Caco-2 (cell line): ENCODE measurements at regions not wholly inside any gene's neighbourhood (a gene's known extent, or its start where the extent isn't known, plus 50 kb on each side); places are given as distances from the start of the nearest gene placed in this dataset.

ENCODE experiments used
- BruUV-seq: library from RNA; stranded (reverse); fragments of 400-500 nt; replicated peaks from 2 replicates; lab custom pipeline; 2021; lab: Mats Ljungman, UMichigan
- CTCF ChIA-PET: fragments of 300-600 bp; sonication (Branson Sonifier 250); formaldehyde crosslinking; loops from one replicate; lab custom pipeline; 2022; ENCODE audit warnings: antibody characterized with exemption; lab: Charles Lee
- POLR2A ChIA-PET: fragments of 300-600 bp; sonication (Branson Sonifier 250); formaldehyde crosslinking; loops from one replicate; lab custom pipeline; 2022; ENCODE audit warnings: antibody characterized with exemption; lab: Charles Lee
- DNase-seq, 2 experiments: peaks; one replicate each; pipeline versions ENCODE4 v3.0.0 to v3.0.0-alpha.2; 2020 to 2022
- H3K27me3 ChIP-seq: replicated peaks from 2 replicates; pipeline ENCODE4 v1.6.0; 2011; ENCODE audit warnings: low read length; ENCODE audit not compliant: control insufficient read depth, insufficient read depth
- H3K36me3 ChIP-seq: 2 replicates; pipeline ENCODE4 v1.5.1; 2011; ENCODE audit warnings: low read length; ENCODE audit not compliant: control insufficient read depth, insufficient read depth
- H3K4me1 ChIP-seq: fragments of 250-450 bp; sonication (Bioruptor Pico); 2 replicates; pipeline ENCODE4 v1.5.1; 2020; ENCODE audit warnings: mild to moderate bottlenecking
- H3K4me3 ChIP-seq: 2 replicates; pipeline ENCODE4 v1.5.1; 2011; ENCODE audit warnings: low read depth, mild to moderate bottlenecking, control low read depth, low read length
- H3K9me3 ChIP-seq: fragments of 250-450 bp; sonication (Bioruptor Pico); 2 replicates; pipeline ENCODE4 v1.5.1; 2020; ENCODE audit warnings: mild to moderate bottlenecking, moderate library complexity
- H3K27ac Mint-ChIP-seq: one replicate; pipeline ENCODE4 v1.8.0; 2022; ENCODE audit warnings: mixed read lengths; ENCODE audit not compliant: unreplicated experiment
- H3K27me3 Mint-ChIP-seq: one replicate; pipeline ENCODE4 v1.8.0; 2022; ENCODE audit warnings: mixed read lengths; ENCODE audit not compliant: insufficient read depth, unreplicated experiment
- H3K36me3 Mint-ChIP-seq: one replicate; pipeline ENCODE4 v1.8.0; 2022; ENCODE audit warnings: mild to moderate bottlenecking, mixed read lengths; ENCODE audit not compliant: insufficient read depth, unreplicated experiment
- H3K4me1 Mint-ChIP-seq: one replicate; pipeline ENCODE4 v1.8.0; 2022; ENCODE audit warnings: low read depth, mixed read lengths; ENCODE audit not compliant: unreplicated experiment
- H3K4me3 Mint-ChIP-seq: one replicate; pipeline ENCODE4 v1.8.0; 2022; ENCODE audit warnings: mild to moderate bottlenecking, moderate library complexity, mixed read lengths; ENCODE audit not compliant: unreplicated experiment
- H3K9me3 Mint-ChIP-seq: one replicate; pipeline ENCODE4 v1.8.0; 2022; ENCODE audit warnings: mixed read lengths; ENCODE audit not compliant: unreplicated experiment
- intact Hi-C: fragments of 100-400 bp; cut with micrococcal nuclease; formaldehyde crosslinking; loops from one replicate; pipeline ENCODE4 v1.10.0; 2022; ENCODE audit not compliant: unreplicated experiment
- TF ChIP-seq, protein P1 (sequence below), 2 experiments: fragments of 200-600 bp in 1 of 2; IDR thresholded peaks; 1 replicate in 1 of 2; 2 replicates in 1 of 2; pipeline versions ENCODE4 v1.5.1 to v1.8.0; 2011 to 2022; ENCODE audit warnings: antibody characterized with exemption in 1 of 2, control low read depth in 1 of 2, inconsistent platforms in 1 of 2, low read depth in 1 of 2, low read length in 1 of 2, mild to moderate bottlenecking in 1 of 2, moderate library complexity in 1 of 2; ENCODE audit not compliant: insufficient read depth in 1 of 2, severe bottlenecking in 1 of 2, unreplicated experiment in 1 of 2

DNA sequence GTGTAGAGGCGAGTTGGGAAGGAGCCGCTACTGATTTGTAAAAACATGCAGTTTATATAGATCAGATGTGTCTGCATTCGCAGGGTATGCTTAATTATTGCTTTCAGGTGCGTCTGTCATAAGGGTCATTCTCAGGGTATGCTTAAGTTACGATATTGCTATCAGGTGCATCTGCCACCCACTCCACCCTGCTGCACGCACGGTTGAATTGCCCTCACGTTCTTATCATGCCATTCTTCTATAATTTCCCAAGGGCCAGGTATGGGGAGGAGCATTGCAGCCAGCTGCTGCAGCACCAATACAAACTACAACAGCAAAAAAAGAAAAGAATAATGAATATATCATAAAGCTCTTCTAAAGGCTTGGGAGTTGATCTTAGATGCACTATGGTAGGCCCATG lies 230.0 kb downstream of the KBTBD8 start:
- intact Hi-C loops, result no loop called here
- Mint-ChIP-seq H3K36me3 (no peaks in the 10 kb centered on the region), H3K4me1 (no peaks in the 10 kb centered on the region), H3K27me3 (peaks cover 2% of the 10 kb centered on the region), H3K9me3 (no peaks in the 10 kb centered on the region), H3K27ac (no peak overlapping the region), H3K4me3 (no peak overlapping the region)
- no peaks in the 10 kb centered on the region for H3K9me3 ChIP-seq
- TF ChIP-seq, protein P1, sequence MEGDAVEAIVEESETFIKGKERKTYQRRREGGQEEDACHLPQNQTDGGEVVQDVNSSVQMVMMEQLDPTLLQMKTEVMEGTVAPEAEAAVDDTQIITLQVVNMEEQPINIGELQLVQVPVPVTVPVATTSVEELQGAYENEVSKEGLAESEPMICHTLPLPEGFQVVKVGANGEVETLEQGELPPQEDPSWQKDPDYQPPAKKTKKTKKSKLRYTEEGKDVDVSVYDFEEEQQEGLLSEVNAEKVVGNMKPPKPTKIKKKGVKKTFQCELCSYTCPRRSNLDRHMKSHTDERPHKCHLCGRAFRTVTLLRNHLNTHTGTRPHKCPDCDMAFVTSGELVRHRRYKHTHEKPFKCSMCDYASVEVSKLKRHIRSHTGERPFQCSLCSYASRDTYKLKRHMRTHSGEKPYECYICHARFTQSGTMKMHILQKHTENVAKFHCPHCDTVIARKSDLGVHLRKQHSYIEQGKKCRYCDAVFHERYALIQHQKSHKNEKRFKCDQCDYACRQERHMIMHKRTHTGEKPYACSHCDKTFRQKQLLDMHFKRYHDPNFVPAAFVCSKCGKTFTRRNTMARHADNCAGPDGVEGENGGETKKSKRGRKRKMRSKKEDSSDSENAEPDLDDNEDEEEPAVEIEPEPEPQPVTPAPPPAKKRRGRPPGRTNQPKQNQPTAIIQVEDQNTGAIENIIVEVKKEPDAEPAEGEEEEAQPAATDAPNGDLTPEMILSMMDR (IDR thresholded peaks at IDR 0.05; ENCODE audit: insufficient read depth in 1 of 2, low read depth in 1 of 2, low read length in 1 of 2, severe bottlenecking in 1 of 2, unreplicated experiment in 1 of 2), result no peak
- no peaks in the 10 kb centered on the region for H3K27me3 ChIP-seq
- no peak overlapping the region for H3K4me3 ChIP-seq
- ChIA-PET POLR2A (no interaction called here), CTCF (no interaction called here)
- H3K4me1 ChIP-seq, result no peaks in the 10 kb centered on the region
- no TSS peak for BruUV-seq
- H3K36me3 ChIP-seq, result no peaks in the 10 kb centered on the region
- DNase-seq, result no peak

DNA sequence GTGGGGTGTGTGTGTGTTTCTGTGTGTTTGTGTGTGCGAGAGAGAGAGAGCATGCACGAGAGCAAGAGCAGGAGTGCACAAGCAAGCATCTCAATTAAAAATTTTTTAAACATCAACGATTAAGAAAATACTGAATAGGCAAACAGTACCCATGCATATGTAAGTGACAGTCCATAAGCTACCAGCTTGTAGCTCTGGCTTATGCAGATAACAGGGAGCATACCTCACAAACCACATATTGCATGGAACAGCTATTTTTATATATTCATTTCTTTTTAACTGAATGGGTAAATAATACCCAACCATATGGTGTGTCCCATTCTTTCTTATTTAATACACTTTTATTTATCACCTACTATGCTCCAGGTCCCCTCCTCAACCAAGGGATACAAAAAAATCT lies 234.5 kb downstream of the KBTBD8 start:
- no TSS peak for BruUV-seq
- no peaks in the 10 kb centered on the region for H3K4me1 Mint-ChIP-seq
- Histone ChIP-seq H3K36me3 (no peaks in the 10 kb centered on the region), H3K9me3 (no peaks in the 10 kb centered on the region), H3K4me1 (no peaks in the 10 kb centered on the region), H3K27me3 (no peaks in the 10 kb centered on the region), H3K4me3 (no peak overlapping the region)
- no peaks in the 10 kb centered on the region for H3K36me3 Mint-ChIP-seq
- TF ChIP-seq, protein P1 (IDR thresholded peaks at IDR 0.05; ENCODE audit: insufficient read depth in 1 of 2, low read depth in 1 of 2, low read length in 1 of 2, severe bottlenecking in 1 of 2, unreplicated experiment in 1 of 2), result no peak
- no peak overlapping the region for H3K27ac Mint-ChIP-seq
- ChIA-PET CTCF (no interaction called here), POLR2A (no interaction called here)
- intact Hi-C loops, result no loop called here
- H3K27me3 Mint-ChIP-seq, result peaks cover 5% of the 10 kb centered on the region
- H3K9me3 Mint-ChIP-seq, result no peaks in the 10 kb centered on the region
- no peak overlapping the region for H3K4me3 Mint-ChIP-seq
- no peak for DNase-seq

DNA sequence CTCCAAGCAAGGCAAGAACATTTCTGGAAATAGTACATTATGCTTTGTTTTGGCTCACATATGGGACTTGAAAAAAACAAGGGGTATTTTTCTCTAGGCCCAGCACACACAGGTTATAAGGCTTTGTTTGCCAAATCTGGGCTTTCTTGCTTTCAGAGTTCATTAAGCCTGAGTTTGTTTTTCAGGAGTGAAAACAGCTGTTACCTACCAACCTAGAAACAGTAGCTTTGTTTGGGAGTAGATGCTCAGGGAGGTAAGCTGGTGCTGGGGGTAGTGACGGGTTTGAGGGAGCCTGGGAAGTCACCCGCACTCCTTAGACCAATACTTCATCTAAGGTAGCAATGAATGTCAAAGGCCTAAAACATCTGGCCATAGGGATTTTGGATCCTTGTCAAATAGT lies 241.2 kb downstream of the KBTBD8 start:
- H3K27ac Mint-ChIP-seq, result no peak overlapping the region
- Histone ChIP-seq H3K4me1 (no peaks in the 10 kb centered on the region), H3K27me3 (no peaks in the 10 kb centered on the region), H3K4me3 (no peak overlapping the region), H3K36me3 (no peaks in the 10 kb centered on the region), H3K9me3 (no peaks in the 10 kb centered on the region)
- H3K36me3 Mint-ChIP-seq, result no peaks in the 10 kb centered on the region
- H3K27me3 Mint-ChIP-seq, result peaks cover 12% of the 10 kb centered on the region
- TF ChIP-seq, protein P1 (IDR thresholded peaks at IDR 0.05; ENCODE audit: insufficient read depth in 1 of 2, low read depth in 1 of 2, low read length in 1 of 2, severe bottlenecking in 1 of 2, unreplicated experiment in 1 of 2), result no peak
- H3K4me3 Mint-ChIP-seq, result no peak overlapping the region
- BruUV-seq, result no TSS peak
- no peaks in the 10 kb centered on the region for H3K9me3 Mint-ChIP-seq
- CTCF ChIA-PET, result no interaction called here
- DNase-seq, result no peak
- intact Hi-C loops, result no loop called here
- POLR2A ChIA-PET, result no interaction called here
- no peaks in the 10 kb centered on the region for H3K4me1 Mint-ChIP-seq
